Activated CD4-positive, alpha-beta memory T cell treated with anti-CD3 and anti-CD28 coated beads, Interleukin-2, amount 10 ng/mL, durations not matched to agents 7 days and 5 days (primary cell): ENCODE measurements at regions not wholly inside any gene's neighbourhood (a gene's known extent, or its start where the extent isn't known, plus 50 kb on each side); places are given as distances from the start of the nearest gene placed in this dataset.

ENCODE experiments used
- CTCF ChIA-PET: fragments of 350-600 bp; sonication (Branson Sonifier 250); formaldehyde crosslinking; loops from one replicate; lab custom pipeline; 2021; ENCODE audit warnings: antibody characterized with exemption, inconsistent platforms; lab: Charles Lee
- POLR2A ChIA-PET: fragments of 350-600 bp; sonication (Branson Sonifier 250); formaldehyde crosslinking; loops from one replicate; lab custom pipeline; 2021; ENCODE audit warnings: antibody characterized with exemption; lab: Charles Lee
- DNase-seq: peaks from one replicate; pipeline ENCODE4 v3.0.0-alpha.2; 2020
- H3K27ac Mint-ChIP-seq: one replicate; pipeline ENCODE4 v1.8.0; 2021; ENCODE audit warnings: mild to moderate bottlenecking, mixed read lengths
- H3K27me3 Mint-ChIP-seq: one replicate; pipeline ENCODE4 v1.8.0; 2021; ENCODE audit warnings: mixed read lengths
- H3K36me3 Mint-ChIP-seq: one replicate; pipeline ENCODE4 v1.8.0; 2021; ENCODE audit warnings: low read depth, mixed read lengths
- H3K4me1 Mint-ChIP-seq: one replicate; pipeline ENCODE4 v1.8.0; 2021; ENCODE audit warnings: mixed read lengths
- H3K4me3 Mint-ChIP-seq: one replicate; pipeline ENCODE4 v1.8.0; 2021; ENCODE audit warnings: mild to moderate bottlenecking, mixed read lengths
- H3K9me3 Mint-ChIP-seq: one replicate; pipeline ENCODE4 v1.8.0; 2021; ENCODE audit warnings: mixed read lengths

GRCh38 chr6:128827675-128828464 lies 55.1 kb upstream of the LAMA2 start:
- no peaks in the 10 kb centered on the region for H3K9me3 Mint-ChIP-seq
- no peak overlapping the region for H3K4me3 Mint-ChIP-seq
- ChIA-PET CTCF (no interaction called here), POLR2A (no interaction called here)
- no peaks in the 10 kb centered on the region for H3K27me3 Mint-ChIP-seq
- no peaks in the 10 kb centered on the region for H3K36me3 Mint-ChIP-seq
- no peak for DNase-seq
- no peaks in the 10 kb centered on the region for H3K4me1 Mint-ChIP-seq
- no peak overlapping the region for H3K27ac Mint-ChIP-seq

- no peak overlapping the region for H3K4me3 Mint-ChIP-seq
- no peak overlapping the region for H3K27ac Mint-ChIP-seq
- no peaks in the 10 kb centered on the region for H3K4me1 Mint-ChIP-seq
- no peak for DNase-seq
- CTCF ChIA-PET, result no interaction called here
- H3K36me3 Mint-ChIP-seq, result no peaks in the 10 kb centered on the region
- POLR2A ChIA-PET, result no interaction called here
- H3K9me3 Mint-ChIP-seq, result no peaks in the 10 kb centered on the region
- no peaks in the 10 kb centered on the region for H3K27me3 Mint-ChIP-seq
Observed at GRCh38 chr6:128826606-128827005, 56.3 kb upstream of the LAMA2 start.

GRCh38 chr6:128822271-128822670 lies 60.7 kb upstream of the LAMA2 start:
- POLR2A ChIA-PET, result no interaction called here
- no peak overlapping the region for H3K4me3 Mint-ChIP-seq
- CTCF ChIA-PET, result no interaction called here

GRCh38 chr6:128821116-128821515 lies 61.8 kb upstream of the LAMA2 start:
- Mint-ChIP-seq H3K4me1 (no peaks in the 10 kb centered on the region), H3K27ac (no peak overlapping the region), H3K36me3 (no peaks in the 10 kb centered on the region), H3K9me3 (no peaks in the 10 kb centered on the region), H3K27me3 (no peaks in the 10 kb centered on the region), H3K4me3 (no peak overlapping the region)
- DNase-seq, result no peak
- POLR2A ChIA-PET, result no interaction called here
- CTCF ChIA-PET, result no interaction called here

More at GRCh38 chr6:128822271-128822670, 60.7 kb upstream of the LAMA2 start:
- no peaks in the 10 kb centered on the region for H3K27me3 Mint-ChIP-seq
- DNase-seq, result no peak
- no peaks in the 10 kb centered on the region for H3K4me1 Mint-ChIP-seq
- no peaks in the 10 kb centered on the region for H3K9me3 Mint-ChIP-seq
- H3K36me3 Mint-ChIP-seq, result no peaks in the 10 kb centered on the region
- no peak overlapping the region for H3K27ac Mint-ChIP-seq

- Mint-ChIP-seq H3K36me3 (no peaks in the 10 kb centered on the region), H3K9me3 (no peaks in the 10 kb centered on the region), H3K27ac (no peak overlapping the region), H3K4me1 (no peaks in the 10 kb centered on the region), H3K4me3 (no peak overlapping the region), H3K27me3 (peaks cover 2% of the 10 kb centered on the region)
- POLR2A ChIA-PET, result no interaction called here
- DNase-seq, result no peak
- CTCF ChIA-PET, result no interaction called here
Observed at GRCh38 chr6:128808856-128809255, 74.1 kb upstream of the LAMA2 start.

GRCh38 chr6:128807577-128807976 lies 75.4 kb upstream of the LAMA2 start:
- DNase-seq, result no peak
- ChIA-PET CTCF (interaction anchor here (1.0 kb wide), 1 partner anchor 444 kb away, joined by 3 read pairs; no protein-coding TSS in a partner anchor), POLR2A (no interaction called here)
- no peaks in the 10 kb centered on the region for H3K9me3 Mint-ChIP-seq
- H3K4me1 Mint-ChIP-seq, result no peaks in the 10 kb centered on the region
- H3K4me3 Mint-ChIP-seq, result no peak overlapping the region
- H3K27ac Mint-ChIP-seq, result no peak overlapping the region
- H3K36me3 Mint-ChIP-seq, result no peaks in the 10 kb centered on the region
- H3K27me3 Mint-ChIP-seq, result peaks cover 2% of the 10 kb centered on the region

- Mint-ChIP-seq H3K27ac (no peak overlapping the region), H3K36me3 (no peaks in the 10 kb centered on the region), H3K4me3 (no peak overlapping the region), H3K9me3 (no peaks in the 10 kb centered on the region), H3K4me1 (no peaks in the 10 kb centered on the region), H3K27me3 (peaks cover 1% of the 10 kb centered on the region)
- ChIA-PET CTCF (no interaction called here), POLR2A (no interaction called here)
- no peak for DNase-seq
Observed at GRCh38 chr6:128806261-128806660, 76.7 kb upstream of the LAMA2 start.

GRCh38 chr6:128803911-128804310 lies 79.0 kb upstream of the LAMA2 start:
- CTCF ChIA-PET, result no interaction called here
- Mint-ChIP-seq H3K36me3 (no peaks in the 10 kb centered on the region), H3K4me1 (no peaks in the 10 kb centered on the region), H3K27ac (no peak overlapping the region), H3K27me3 (no peaks in the 10 kb centered on the region), H3K9me3 (no peaks in the 10 kb centered on the region), H3K4me3 (no peak overlapping the region)
- POLR2A ChIA-PET, result no interaction called here
- DNase-seq, result no peak

GRCh38 chr6:128801621-128802020 lies 81.3 kb upstream of the LAMA2 start:
- Mint-ChIP-seq H3K4me3 (no peak overlapping the region), H3K27ac (no peak overlapping the region), H3K36me3 (no peaks in the 10 kb centered on the region), H3K4me1 (no peaks in the 10 kb centered on the region), H3K9me3 (no peaks in the 10 kb centered on the region), H3K27me3 (no peaks in the 10 kb centered on the region)
- CTCF ChIA-PET, result no interaction called here
- POLR2A ChIA-PET, result no interaction called here
- DNase-seq, result no peak

GRCh38 chr6:128784266-128784665 lies 98.7 kb upstream of the LAMA2 start:
- ChIA-PET CTCF (no interaction called here), POLR2A (no interaction called here)
- Mint-ChIP-seq H3K27ac (no peak overlapping the region), H3K4me1 (no peaks in the 10 kb centered on the region), H3K9me3 (peaks cover 3% of the 10 kb centered on the region), H3K4me3 (no peak overlapping the region), H3K36me3 (no peaks in the 10 kb centered on the region), H3K27me3 (no peaks in the 10 kb centered on the region)
- no peak for DNase-seq

GRCh38 chr6:128768187-128768586 lies 114.8 kb upstream of the LAMA2 start:
- no peaks in the 10 kb centered on the region for H3K9me3 Mint-ChIP-seq
- CTCF ChIA-PET, result no interaction called here
- POLR2A ChIA-PET, result no interaction called here
- no peak overlapping the region for H3K4me3 Mint-ChIP-seq
- H3K27me3 Mint-ChIP-seq, result no peaks in the 10 kb centered on the region
- no peak overlapping the region for H3K27ac Mint-ChIP-seq
- DNase-seq, result no peak
- H3K36me3 Mint-ChIP-seq, result no peaks in the 10 kb centered on the region
- H3K4me1 Mint-ChIP-seq, result no peaks in the 10 kb centered on the region

- no peaks in the 10 kb centered on the region for H3K4me1 Mint-ChIP-seq
- H3K36me3 Mint-ChIP-seq, result no peaks in the 10 kb centered on the region
- no peak for DNase-seq
- no peak overlapping the region for H3K27ac Mint-ChIP-seq
- POLR2A ChIA-PET, result no interaction called here
- CTCF ChIA-PET, result no interaction called here
- H3K27me3 Mint-ChIP-seq, result no peaks in the 10 kb centered on the region
- no peaks in the 10 kb centered on the region for H3K9me3 Mint-ChIP-seq
- no peak overlapping the region for H3K4me3 Mint-ChIP-seq
Observed at GRCh38 chr6:128767705-128768104, 115.2 kb upstream of the LAMA2 start.

- CTCF ChIA-PET, result no interaction called here
- no peak for DNase-seq
- Mint-ChIP-seq H3K36me3 (no peaks in the 10 kb centered on the region), H3K9me3 (no peaks in the 10 kb centered on the region), H3K27me3 (no peaks in the 10 kb centered on the region), H3K4me1 (no peaks in the 10 kb centered on the region), H3K4me3 (no peak overlapping the region), H3K27ac (no peak overlapping the region)
- POLR2A ChIA-PET, result no interaction called here
Observed at GRCh38 chr6:128767150-128767549, 115.8 kb upstream of the LAMA2 start.

- ChIA-PET CTCF (interaction anchor here (0.6 kb wide), 1 partner anchor 9 kb away, joined by 3 read pairs; no protein-coding TSS in a partner anchor), POLR2A (no interaction called here)
- Mint-ChIP-seq H3K4me1 (no peaks in the 10 kb centered on the region), H3K27me3 (no peaks in the 10 kb centered on the region), H3K27ac (no peak overlapping the region), H3K36me3 (no peaks in the 10 kb centered on the region), H3K4me3 (no peak overlapping the region), H3K9me3 (no peaks in the 10 kb centered on the region)
- DNase-seq, result no peak
Observed at GRCh38 chr6:128763599-128764300, 119.2 kb upstream of the LAMA2 start.
